Activated CD8-positive, alpha-beta T cell treated with anti-CD3 and anti-CD28 coated beads for 36 hours (primary cell): ENCODE measurements at regions not wholly inside any gene's neighbourhood (a gene's known extent, or its start where the extent isn't known, plus 50 kb on each side); places are given as distances from the start of the nearest gene placed in this dataset.

ENCODE experiments used
- ATAC-seq: fragments of 200-7000 bp; cut with Tn5 transposase; one replicate; pipeline ENCODE4 v1.10.0; 2021; ENCODE audit warnings: mild to moderate bottlenecking, moderate library complexity
- CTCF ChIA-PET: fragments of 350-600 bp; sonication (Branson Sonifier 250); formaldehyde crosslinking; loops from one replicate; lab custom pipeline; 2021; ENCODE audit warnings: antibody characterized with exemption; lab: Charles Lee
- POLR2A ChIA-PET: fragments of 350-600 bp; sonication (Branson Sonifier 250); formaldehyde crosslinking; loops from one replicate; lab custom pipeline; 2021; ENCODE audit warnings: antibody characterized with exemption; lab: Charles Lee
- DNase-seq: peaks from one replicate; pipeline ENCODE4 v3.0.0-alpha.2; 2020
- H3K27ac Mint-ChIP-seq: one replicate; pipeline ENCODE4 v1.8.0; 2021; ENCODE audit warnings: mild to moderate bottlenecking, mixed read lengths
- H3K27me3 Mint-ChIP-seq: one replicate; pipeline ENCODE4 v1.8.0; 2021; ENCODE audit warnings: mixed read lengths
- H3K36me3 Mint-ChIP-seq: one replicate; pipeline ENCODE4 v1.8.0; 2021; ENCODE audit warnings: low read depth, mixed read lengths
- H3K4me1 Mint-ChIP-seq: one replicate; pipeline ENCODE4 v1.8.0; 2021; ENCODE audit warnings: low read depth, mixed read lengths
- H3K4me3 Mint-ChIP-seq: one replicate; pipeline ENCODE4 v1.8.0; 2021; ENCODE audit warnings: mild to moderate bottlenecking, moderate library complexity, mixed read lengths
- H3K9me3 Mint-ChIP-seq: one replicate; pipeline ENCODE4 v1.8.0; 2021; ENCODE audit warnings: mixed read lengths
- CTCF ChIP-seq: fragments of 200-600 bp; IDR thresholded peaks from one replicate; pipeline ENCODE4 v1.8.0; 2022; ENCODE audit warnings: antibody characterized with exemption, mild to moderate bottlenecking
- intact Hi-C: fragments of 100-400 bp; cut with micrococcal nuclease; formaldehyde crosslinking; loops from one replicate; pipeline ENCODE4 v1.10.0; 2022

GRCh38 chr4:160848489-160848888 is 1315.3 kb downstream of the FSTL5 start:
- Mint-ChIP-seq H3K27me3 (no peaks in the 10 kb centered on the region), H3K36me3 (no peaks in the 10 kb centered on the region), H3K4me3 (no peak overlapping the region), H3K9me3 (peaks cover 7% of the 10 kb centered on the region), H3K27ac (no peak overlapping the region), H3K4me1 (no peaks in the 10 kb centered on the region)
- DNase-seq: no peak
- POLR2A ChIA-PET: no interaction called here
- no peak for TF ChIP-seq CTCF
- CTCF ChIA-PET: no interaction called here
- intact Hi-C loops: no loop called here
- no peak for ATAC-seq

GRCh38 chr4:160848901-160849760 is 1314.7 kb downstream of the FSTL5 start:
- no peak for ATAC-seq
- H3K4me3 Mint-ChIP-seq: no peak overlapping the region
- H3K9me3 Mint-ChIP-seq: peaks cover 7% of the 10 kb centered on the region
- H3K36me3 Mint-ChIP-seq: no peaks in the 10 kb centered on the region
- TF ChIP-seq CTCF: no peak
- CTCF ChIA-PET: no interaction called here
- no peaks in the 10 kb centered on the region for H3K27me3 Mint-ChIP-seq
- H3K27ac Mint-ChIP-seq: no peak overlapping the region
- DNase-seq: no peak
- H3K4me1 Mint-ChIP-seq: no peaks in the 10 kb centered on the region
- intact Hi-C loops: no loop called here
- POLR2A ChIA-PET: no interaction called here

- intact Hi-C loops: no loop called here
- Mint-ChIP-seq H3K27me3 (no peaks in the 10 kb centered on the region), H3K4me3 (no peak overlapping the region), H3K27ac (no peak overlapping the region), H3K36me3 (no peaks in the 10 kb centered on the region), H3K9me3 (peaks cover 3% of the 10 kb centered on the region), H3K4me1 (no peaks in the 10 kb centered on the region)
- ChIA-PET CTCF (no interaction called here), POLR2A (no interaction called here)
- no peak for DNase-seq
- TF ChIP-seq CTCF: no peak
- no peak for ATAC-seq
Observed at GRCh38 chr4:160864253-160864652, 1299.5 kb downstream of the FSTL5 start.

GRCh38 chr4:160869899-160870298 is 1293.9 kb downstream of the FSTL5 start:
- TF ChIP-seq CTCF: no peak
- no peaks in the 10 kb centered on the region for H3K36me3 Mint-ChIP-seq
- intact Hi-C loops: no loop called here
- no peaks in the 10 kb centered on the region for H3K27me3 Mint-ChIP-seq
- H3K4me3 Mint-ChIP-seq: no peak overlapping the region
- H3K27ac Mint-ChIP-seq: no peak overlapping the region
- no peak for DNase-seq
- POLR2A ChIA-PET: no interaction called here
- peaks cover 3% of the 10 kb centered on the region for H3K9me3 Mint-ChIP-seq
- CTCF ChIA-PET: no interaction called here
- no peak for ATAC-seq
- H3K4me1 Mint-ChIP-seq: no peaks in the 10 kb centered on the region

- no peaks in the 10 kb centered on the region for H3K4me1 Mint-ChIP-seq
- DNase-seq: no peak
- H3K4me3 Mint-ChIP-seq: no peak overlapping the region
- H3K36me3 Mint-ChIP-seq: no peaks in the 10 kb centered on the region
- ATAC-seq: no peak
- ChIA-PET POLR2A (no interaction called here), CTCF (no interaction called here)
- intact Hi-C loops: no loop called here
- H3K27ac Mint-ChIP-seq: no peak overlapping the region
- no peak for TF ChIP-seq CTCF
- no peaks in the 10 kb centered on the region for H3K27me3 Mint-ChIP-seq
- peaks cover 5% of the 10 kb centered on the region for H3K9me3 Mint-ChIP-seq
Observed at GRCh38 chr4:160872491-160872890, 1291.3 kb downstream of the FSTL5 start.
